A549 (cell line): ENCODE measurements at regions not wholly inside any gene's neighbourhood (a gene's known extent, or its start where the extent isn't known, plus 50 kb on each side); places are given as distances from the start of the nearest gene placed in this dataset.

Source experiments
- CTCF ChIP-seq: fragments of >200 bp; sonication (Bioruptor Twin); formaldehyde crosslinking; IDR thresholded peaks from 3 replicates; pipeline ENCODE4 v1.5.1; 2016
- FOSB ChIP-seq: fragments of 250-450 bp; sonication (Bioruptor Pico); IDR thresholded peaks from 2 replicates; pipeline ENCODE4 v1.5.0; 2020; ENCODE audit warnings: mild to moderate bottlenecking, moderate library complexity
- POLR2A ChIP-seq: IDR thresholded peaks from 2 replicates; pipeline ENCODE4 v1.6.1; 2012; ENCODE audit warnings: mild to moderate bottlenecking, low read length
- TF ChIP-seq, protein P1 (sequence below): IDR thresholded peaks from 2 replicates; pipeline ENCODE4 v1.6.1; 2012

DNA sequence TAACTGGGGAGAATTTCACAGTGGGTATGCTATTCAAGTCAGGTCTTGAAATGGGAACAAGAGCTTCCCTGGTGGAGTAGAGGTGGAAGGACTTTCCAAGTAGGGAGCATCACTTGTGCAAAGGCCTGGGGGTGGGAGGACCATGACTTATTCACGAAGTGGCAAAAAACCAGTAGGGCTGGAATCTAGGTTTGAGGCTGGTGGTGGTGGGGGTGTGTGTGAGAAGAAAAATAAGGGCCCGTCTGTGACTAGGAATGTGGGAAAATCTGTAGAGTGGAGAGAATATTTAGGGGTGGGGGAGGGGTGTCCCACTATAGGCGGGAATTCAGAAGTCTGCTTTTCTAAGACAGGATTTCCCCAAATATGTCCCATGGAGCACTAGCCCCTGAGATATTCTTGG lies 271.9 kb upstream of the TBL1XR1 start:
- TF ChIP-seq, protein P1, sequence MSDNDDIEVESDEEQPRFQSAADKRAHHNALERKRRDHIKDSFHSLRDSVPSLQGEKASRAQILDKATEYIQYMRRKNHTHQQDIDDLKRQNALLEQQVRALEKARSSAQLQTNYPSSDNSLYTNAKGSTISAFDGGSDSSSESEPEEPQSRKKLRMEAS, result no peak
- TF ChIP-seq FOSB (CRISPR knock-in tag), result no peak
- TF ChIP-seq POLR2A, result no peak
- TF ChIP-seq CTCF, result no peak
